GM19395 (cell line): ENCODE measurements at regions not wholly inside any gene's neighbourhood (a gene's known extent, or its start where the extent isn't known, plus 50 kb on each side); places are given as distances from the start of the nearest gene placed in this dataset.
"Not testable (repeated sequence)": the region's sequence is repeated elsewhere in the genome, so short reads cannot be mapped to it uniquely, and the experiment has no call there.

ENCODE experiments used
- ATAC-seq: cut with Tn5 transposase; IDR thresholded peaks from one replicate; pipeline ENCODE4 v1.9.1; 2021; ENCODE audit warnings: mild to moderate bottlenecking, moderate library complexity; ENCODE audit not compliant: unreplicated experiment

DNA sequence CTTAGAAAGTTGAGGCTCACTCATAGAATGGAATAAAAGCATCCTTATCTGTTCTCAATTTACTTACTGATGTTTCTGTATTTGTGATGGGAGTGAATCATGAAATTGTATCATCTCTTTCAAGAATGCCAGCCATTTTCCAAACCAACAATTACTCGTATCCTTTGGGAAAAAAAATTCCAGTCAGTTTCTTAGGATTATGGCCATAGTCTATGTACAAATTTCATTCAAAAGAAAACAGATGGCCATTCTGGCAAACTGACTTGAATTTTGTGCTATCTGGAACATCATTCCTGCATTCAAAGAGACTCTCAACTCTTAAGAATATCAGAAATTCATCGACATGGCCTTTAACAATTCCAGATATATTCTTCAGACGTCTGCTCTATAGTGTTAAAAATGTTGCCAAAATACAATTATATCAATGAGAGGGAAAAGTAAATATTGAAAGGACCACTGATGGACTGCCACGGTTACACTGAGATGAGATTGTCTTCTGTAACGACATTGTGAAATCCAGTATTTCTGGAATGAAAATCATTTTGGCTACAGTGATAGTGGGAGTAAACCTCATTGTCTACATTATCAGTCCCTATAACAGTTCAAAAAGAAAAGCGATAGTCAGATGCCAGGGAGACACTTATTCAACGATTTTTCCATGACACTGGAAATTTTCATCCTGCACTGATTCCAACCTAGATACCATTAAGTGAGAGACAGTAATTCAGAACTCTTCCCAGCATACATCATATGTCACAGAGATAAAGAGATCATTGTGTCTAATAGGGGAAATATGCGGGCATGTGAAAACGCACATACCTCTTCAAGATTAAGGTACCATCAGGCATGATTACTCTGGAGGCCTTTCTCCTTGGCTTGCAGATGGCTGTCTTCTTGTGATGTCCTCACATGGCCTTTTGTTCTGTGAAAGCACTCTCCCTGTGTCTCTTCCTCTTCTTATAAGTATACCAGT is 953.8 kb upstream of the ALCAM start:
- ATAC-seq = no peak

DNA sequence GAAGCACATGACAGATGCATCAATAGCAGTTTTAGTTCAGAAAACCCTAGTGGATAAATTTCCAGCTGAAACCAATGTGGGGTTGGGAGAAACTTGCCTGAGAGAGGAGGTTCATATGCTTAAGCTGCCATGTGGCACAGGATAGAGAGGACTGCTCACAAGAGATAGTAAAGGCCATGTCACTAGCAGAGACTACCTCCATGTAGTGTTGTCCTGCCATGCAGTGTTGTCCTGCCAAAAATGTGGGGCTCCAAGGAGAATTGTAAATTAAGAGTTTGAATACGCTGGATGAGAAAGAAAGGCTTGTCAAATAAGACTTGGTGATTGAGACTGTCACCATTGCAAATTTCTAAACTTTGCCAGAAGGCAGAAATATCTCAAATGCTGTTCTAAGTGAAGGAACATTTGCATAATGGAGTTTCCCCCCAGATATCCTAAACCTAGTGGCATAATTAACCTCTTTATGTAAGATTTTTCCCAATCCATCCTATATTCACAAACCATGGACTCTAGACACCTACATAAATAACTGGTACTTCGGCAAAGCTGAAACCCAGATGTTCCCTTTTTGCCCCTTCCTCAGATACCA is 938.3 kb upstream of the ALCAM start:
- no peak for ATAC-seq

DNA sequence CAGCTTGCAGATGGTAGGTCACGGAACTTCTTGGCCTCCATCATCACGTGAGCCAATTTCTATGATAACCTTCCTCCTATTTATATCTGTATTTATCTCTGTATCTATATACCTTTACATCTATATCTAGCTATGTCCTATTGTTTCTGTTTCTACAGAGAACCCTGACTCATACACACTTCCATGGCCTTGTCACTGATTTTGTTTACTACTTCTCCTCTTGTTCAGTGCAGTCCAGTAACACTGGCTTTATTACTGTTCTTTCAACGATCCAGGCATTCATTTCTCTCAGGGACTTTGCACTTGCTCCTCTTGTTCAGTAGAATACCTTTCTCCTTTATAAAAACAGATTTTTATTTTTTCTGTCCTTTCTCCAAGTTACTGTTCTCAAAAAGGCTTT is 937.0 kb upstream of the ALCAM start:
- ATAC-seq = no peak

DNA sequence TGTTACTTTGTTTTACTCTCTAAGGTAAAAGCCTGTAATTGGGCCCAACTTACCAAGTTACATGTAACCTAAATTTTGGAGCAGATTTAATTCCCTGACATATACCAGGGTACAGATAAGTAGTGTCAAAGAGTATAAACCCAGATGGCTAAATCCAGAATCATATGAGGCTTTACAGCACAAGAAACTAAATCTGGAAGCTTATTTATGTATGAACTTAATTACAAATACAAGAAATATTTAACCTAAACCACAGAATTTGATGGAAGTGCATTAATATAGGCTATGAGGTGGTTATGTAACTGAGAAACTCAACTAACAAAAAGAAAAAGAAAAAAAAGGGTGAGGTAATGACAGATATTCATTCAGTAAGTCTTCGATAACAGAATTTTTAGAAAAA is 930.2 kb upstream of the ALCAM start:
- no peak for ATAC-seq

DNA sequence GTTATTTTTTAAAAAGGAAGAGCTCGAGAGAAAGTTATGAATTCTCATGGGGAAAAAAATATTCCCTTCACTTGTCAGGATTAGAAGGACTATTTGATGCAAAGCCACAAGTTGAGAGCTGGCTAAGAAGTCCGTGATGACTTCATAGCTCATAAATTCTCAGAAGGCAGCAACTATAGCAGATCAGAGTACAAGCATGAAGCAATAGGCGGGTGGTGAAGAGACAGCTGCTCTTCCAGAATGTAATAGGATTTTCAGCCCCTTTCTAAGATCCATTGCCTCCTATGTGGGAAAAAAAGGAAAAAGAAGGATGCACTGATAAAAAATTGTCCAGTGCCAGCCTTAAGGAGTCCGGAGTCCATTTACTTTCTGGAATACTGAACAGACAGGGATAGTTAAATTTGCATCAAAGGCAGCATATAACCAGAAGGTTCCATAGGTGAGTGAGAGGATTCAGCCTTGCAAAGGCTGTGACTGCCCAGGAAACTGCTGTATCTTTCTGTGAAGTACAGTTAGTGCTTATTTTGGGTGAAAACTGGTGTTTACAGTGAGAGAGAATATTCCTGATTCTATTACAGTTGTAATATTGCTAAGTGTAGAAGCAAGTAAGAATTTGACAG is 929.5 kb upstream of the ALCAM start:
- ATAC-seq = no peak

DNA sequence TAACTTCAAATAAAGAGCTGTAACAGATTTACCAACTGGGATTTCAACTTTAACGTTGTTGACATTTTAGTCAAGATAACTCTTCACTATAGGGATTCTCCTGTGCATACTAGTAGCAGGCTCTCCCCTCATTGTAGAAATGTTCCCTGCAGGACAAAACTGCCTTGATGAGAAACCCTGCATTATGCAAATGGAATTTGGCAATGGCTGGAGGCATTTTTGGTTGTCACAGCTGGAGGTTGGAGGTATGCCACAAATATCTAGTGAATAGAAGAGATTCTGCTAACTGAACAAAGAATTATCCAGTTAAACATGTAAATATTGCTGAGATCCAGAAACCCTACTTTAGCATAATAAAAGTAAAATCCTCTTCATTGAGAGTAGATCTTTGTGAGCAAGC is 928.8 kb upstream of the ALCAM start:
- ATAC-seq = no peak

DNA sequence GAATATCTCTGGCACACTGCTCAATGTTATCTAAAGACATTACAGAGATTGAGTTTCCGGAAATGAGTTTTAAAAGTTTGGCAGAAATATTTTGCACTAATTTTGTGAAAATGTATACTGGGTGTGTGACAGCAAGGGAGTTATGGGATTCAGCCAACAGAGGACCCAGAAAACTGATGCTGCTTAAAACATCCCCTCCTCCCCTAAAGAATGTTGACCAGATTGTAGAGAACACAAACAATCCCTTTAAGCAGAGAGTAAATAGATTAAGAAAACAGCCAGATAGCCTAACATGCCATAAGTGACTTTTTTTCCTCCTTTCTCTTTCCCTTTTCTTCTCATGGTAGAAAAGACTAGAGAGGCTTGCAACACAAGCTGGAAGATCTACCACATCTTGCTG is 928.0 kb upstream of the ALCAM start:
- no peak for ATAC-seq

DNA sequence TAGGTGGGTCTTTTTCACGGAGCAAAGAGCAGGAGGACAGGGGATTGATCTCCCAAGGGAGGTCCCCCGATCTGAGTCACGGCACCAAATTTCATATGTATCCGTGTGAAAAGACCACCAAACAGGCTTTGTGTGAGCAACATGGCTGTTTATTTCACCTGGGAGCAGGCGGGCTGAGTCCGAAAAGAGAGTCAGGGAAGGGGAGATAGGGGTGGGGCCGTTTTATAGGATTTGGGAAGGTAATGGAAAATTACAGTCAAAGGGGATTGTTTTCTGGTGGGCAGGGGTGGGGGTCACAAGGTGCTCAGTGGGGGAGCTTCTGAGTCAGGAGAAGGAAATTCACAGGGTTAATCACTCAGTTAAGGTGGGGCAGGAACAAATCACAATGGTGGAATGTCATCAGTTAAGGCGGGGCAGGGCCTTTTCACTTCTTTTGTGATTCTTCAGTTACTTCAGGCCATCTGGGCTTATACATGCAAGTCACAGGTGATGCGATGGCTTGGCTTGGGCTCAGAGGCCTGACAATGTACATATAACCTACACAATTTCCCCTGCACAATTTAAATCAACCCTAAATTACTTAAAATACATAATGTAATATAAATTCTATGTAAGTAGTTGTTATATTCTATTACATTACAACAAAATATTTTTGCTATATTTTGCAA is 921.3 kb upstream of the ALCAM start:
- not testable (repeated sequence) for ATAC-seq

DNA sequence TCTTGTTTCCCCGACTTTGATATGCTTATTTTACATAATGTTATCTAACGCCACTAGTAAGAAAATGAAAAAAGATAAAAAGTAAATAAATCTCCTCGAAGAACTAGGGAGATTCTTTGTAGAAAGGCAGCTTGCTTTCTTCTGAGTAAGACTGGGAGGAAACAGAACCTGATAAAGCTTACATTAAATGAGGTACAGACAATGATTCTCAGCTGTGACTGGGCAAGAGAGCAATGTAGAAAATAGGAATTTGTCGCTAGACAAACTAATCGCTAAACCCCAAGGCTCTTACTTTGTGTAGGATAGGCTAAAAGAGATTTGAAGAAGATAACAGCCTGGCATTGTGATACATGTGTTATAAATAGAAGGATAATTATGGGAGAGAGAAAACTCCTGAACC is 919.0 kb upstream of the ALCAM start:
- no peak for ATAC-seq

DNA sequence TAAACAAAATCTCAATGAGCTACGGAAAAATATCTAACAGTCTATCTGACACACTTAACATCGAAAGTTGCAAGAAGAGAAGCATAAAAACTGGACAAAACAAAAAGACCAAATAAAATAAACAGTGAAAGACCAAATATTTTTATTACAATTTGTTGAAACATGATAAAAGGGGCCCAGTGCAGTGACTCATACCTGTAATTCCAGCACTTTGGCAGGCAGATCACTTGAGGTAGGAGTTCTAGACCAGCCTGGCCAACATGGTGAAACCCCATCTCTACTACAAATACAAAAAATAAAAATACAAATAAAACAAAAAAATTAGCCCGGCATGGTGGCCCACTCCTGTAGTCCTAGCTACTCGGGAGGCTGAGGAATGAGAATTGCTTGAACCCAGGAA is 914.0 kb upstream of the ALCAM start:
- ATAC-seq = no peak

DNA sequence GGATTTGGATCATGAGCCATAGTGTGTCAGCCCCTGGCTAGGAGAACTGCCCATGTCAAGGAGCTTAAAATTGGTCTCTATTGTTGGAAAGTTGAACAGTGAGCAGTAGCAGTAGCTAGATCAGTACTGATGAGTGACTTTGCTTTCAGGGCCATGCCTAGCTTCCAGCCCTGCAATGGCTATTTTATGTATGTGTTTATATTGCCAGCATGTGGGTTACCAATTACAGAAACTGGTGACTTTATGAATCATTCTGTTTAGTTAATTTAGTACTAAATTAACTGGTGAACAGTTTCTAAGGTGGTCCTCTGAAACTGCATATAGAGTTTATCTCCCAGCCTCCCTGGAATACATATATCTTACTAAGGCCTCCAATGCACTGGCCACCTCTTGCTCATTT is 908.1 kb upstream of the ALCAM start:
- ATAC-seq = no peak

DNA sequence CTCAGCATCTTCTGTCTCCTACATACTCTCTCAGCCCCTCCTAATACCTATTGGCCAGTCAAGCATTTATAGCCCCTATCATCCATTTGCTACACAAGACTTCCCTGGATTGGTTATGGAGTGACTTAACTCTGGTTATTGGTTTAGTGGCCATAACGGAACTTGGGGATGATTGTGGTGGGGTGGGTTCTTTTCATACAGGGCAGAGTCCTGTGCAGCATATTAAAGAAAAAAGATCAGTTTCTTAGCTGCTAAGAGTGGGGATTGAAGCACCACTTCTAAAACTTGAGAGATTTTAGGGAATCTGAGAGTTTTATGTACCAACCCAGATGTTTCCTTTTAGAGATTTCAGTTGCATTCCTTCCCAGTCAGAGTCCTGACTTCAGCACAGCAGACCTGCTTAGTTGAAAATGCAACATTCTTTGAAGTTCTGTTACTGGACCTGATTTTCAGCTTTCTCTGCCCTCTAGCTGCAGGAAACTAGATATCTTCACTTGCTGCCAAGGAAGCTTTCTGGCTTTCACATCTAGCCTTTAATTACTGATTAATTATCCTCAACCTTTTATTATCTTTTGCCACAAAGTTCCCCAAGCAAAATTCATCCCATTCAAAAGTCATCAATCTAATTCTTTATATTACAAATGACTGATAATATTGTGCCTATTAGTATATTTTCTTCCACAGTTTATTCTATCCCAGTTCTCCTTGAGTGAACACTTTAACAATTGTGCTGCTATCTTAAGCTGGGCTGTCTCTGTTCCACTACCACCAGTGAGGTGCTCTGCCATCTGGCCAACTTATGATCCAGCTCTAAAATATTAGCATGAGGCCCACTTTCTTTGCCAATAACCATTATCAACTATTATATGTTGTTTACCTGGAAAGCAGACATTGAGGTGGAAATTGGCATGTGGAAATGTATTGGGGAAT is 906.0 kb upstream of the ALCAM start:
- ATAC-seq = no peak

DNA sequence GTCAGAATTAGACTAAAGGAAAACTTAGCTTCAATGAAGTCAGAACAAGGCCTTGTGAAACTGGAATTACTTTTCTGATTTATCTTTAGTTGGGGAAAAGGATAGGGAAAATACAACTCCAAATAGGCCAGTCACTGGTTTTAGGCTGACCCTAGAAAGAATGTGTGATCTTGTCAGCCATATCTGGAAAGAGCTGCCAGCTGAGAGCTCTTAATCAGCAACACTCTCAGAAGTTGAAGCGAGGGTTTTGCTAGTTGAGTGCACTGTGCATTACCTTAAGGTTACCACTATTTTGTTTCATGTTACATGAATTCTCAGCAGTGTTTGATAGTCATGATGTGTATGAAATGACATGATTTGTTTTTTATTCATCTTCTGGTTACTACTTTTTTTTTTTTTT is 905.3 kb upstream of the ALCAM start:
- no peak for ATAC-seq

DNA sequence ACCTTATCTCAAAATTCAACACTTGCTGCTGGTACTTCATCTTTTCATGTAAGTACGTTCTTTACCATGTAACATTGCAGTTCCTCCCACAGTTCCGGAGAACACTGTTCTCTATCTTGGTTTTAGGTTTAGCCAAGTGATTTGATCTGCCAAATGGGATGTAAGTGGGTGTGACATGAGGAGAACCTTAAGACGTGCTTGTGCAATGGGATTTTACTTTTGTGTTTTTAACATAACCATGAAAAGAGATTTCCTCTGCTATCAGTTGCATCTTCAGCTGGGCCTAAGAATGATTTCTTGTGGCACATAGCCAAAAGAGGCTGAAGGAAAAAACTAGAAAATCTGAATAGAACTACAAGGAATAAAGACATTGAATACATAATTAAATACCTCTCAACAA is 894.5 kb upstream of the ALCAM start:
- no peak for ATAC-seq

DNA sequence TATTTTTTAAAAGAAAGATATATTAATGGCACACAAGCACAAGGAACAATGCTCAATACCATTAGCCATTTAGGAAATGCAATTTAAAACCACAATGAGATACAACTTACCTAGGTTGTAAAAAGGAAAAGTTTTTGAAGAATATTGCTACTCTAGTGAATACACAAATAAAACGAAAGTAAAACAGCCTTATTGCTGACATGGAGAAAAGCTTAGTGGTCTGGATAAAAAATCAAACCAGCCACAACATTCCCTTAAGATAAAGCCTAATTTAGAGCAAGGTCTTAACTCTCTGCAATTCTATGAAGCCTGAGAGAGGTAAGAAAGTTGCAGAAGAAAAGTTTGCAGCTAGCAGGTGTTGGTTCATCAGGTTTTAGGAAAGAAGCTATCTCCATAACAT is 892.7 kb upstream of the ALCAM start:
- no peak for ATAC-seq

DNA sequence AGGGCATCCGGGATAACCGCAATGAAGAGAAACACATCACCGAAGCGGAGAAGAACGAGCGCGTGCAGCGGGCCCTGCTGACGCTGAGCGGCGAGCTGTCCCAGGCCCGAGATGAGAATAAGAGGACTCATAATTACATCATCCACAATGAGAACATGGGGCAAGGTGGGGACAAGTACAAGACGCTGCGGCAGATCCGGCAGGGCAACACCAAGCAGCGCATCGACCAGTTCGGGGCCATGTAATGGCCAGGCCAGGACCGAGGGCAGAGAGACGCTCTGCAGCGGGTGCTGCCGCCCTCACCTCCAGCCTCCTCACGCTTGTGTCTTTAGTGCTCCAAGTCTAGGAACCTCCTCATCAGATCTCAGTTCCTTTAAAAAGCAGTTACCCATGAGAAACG is 863.7 kb upstream of the ALCAM start:
- ATAC-seq = no peak

DNA sequence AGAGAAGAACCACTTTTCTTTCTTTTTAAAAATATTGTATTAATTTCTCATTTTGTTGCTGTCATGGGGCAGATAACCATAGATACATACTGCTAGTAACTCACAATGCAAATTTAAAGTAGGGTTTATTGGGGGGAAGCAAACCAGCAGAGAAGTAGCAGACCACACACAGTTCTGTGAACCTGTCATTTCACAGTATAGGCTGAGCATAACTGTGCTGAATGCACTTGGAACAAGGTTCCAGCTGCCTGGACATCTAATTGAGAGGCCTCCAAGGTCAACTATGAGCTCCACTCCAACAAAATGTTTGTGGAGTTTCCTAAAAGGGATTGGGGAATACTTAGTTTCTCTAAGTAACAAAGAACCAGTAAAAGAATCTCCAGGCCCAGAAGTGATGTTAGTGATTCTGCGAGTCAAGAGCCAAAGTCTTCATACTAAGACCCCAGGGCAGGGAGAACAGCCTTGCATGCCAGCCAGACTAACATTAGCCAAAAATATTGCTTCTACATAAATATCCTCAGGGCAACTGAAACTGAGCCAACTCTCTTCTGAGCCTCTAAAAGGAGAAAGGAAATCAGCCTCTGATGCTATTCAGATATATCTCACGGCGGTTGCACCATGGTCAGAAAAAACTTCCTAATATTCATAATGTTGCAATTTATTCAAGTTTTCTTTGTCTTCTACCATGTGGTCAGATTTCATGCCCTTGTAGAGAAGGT is 856.4 kb upstream of the ALCAM start:
- no peak for ATAC-seq

DNA sequence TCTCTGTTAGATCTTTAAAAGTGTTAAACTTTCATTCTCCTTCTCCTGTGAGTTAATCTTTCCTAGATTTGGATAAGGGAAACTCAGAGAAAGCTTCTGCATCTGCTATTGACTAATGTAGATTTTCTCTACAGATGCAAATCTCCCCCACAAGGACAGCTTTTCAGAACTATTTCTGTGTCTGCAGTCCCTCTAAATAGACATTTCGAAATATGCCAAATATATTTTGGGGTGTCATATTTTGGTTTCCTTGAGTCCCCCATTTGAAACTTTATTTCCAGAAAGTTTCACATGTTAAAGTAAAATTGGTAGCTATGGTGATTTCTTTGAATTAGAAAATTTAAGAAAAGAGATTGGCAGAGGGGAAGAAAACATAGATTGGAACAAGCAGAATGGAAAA is 852.3 kb upstream of the ALCAM start:
- no peak for ATAC-seq

DNA sequence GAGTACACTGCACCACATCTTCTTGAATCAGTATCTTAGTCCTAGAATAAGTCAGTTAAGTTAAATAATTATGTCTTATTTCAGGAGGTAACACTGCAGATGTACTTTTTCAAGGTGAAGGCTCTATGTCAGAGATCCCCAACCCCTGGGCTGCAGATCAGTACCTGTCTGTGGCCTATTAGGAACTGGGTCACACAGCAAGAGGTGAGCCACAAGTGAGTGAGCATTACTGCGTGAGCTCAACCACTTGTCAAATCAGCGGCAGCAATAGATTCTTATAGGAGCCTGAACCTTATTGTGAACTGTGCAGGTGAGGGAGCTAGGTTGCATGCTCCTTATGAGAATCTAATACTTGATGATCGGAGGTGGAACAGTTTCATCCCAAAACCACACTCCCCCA is 851.9 kb upstream of the ALCAM start:
- ATAC-seq = no peak

DNA sequence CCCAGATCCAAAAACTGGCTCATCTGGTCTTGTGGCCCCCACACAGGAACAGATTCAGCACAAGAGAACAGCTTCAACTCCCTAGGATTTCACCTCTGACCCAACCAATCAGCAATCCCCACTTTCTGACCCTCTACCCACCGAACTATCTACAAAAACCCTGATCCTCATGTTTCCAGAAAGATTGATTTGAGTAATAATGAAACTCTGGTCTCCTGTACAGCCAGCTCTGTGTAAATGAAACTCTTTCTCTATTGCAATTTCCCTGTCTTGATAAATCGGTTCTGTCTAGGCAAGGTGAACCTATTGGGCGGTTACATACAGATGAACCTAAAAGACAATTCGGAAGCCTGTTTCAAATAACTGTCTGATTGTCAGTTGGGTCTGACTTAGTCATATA is 847.6 kb upstream of the ALCAM start:
- no peak for ATAC-seq
